ENCODE measurements at regions not wholly inside any gene's neighbourhood (a gene's known extent, or its start where the extent isn't known, plus 50 kb on each side); places are given as distances from the start of the nearest gene placed in this dataset.

- DNase-seq: no peak
Observed at GRCh38 chr4:56286763-56287162, 100.5 kb downstream of the AASDH start.

- DNase-seq: no peak
Observed at GRCh38 chr4:56283375-56283774, 103.9 kb downstream of the AASDH start.

GRCh38 chr4:56282004-56282403 lies 105.3 kb downstream of the AASDH start:
- no peak for DNase-seq

- no peak for DNase-seq
Observed at GRCh38 chr4:56276547-56276946, 110.7 kb downstream of the AASDH start.

- DNase-seq: no peak
Observed at GRCh38 chr4:56273391-56273790, 113.9 kb downstream of the AASDH start.

- DNase-seq: no peak
Observed at GRCh38 chr4:56272927-56273326, 114.4 kb downstream of the AASDH start.

- DNase-seq: no peak
Observed at GRCh38 chr4:56272003-56272402, 115.3 kb downstream of the AASDH start.

GRCh38 chr4:56271131-56271530 lies 116.2 kb downstream of the AASDH start:
- no peak for DNase-seq

GRCh38 chr4:56267558-56267957 lies 119.7 kb downstream of the AASDH start:
- no peak for DNase-seq

- DNase-seq: no peak
Observed at GRCh38 chr4:56264873-56265272, 122.4 kb downstream of the AASDH start.

GRCh38 chr4:56261027-56261426 lies 126.3 kb downstream of the AASDH start:
- DNase-seq: peak; percentile 67

GRCh38 chr4:56260320-56260719 lies 127.0 kb downstream of the AASDH start:
- no peak for DNase-seq

GRCh38 chr4:56259655-56260054 lies 127.6 kb downstream of the AASDH start:
- no peak for DNase-seq

GRCh38 chr4:56255820-56256219 lies 131.5 kb downstream of the AASDH start:
- no peak for DNase-seq

GRCh38 chr4:56253666-56254305 lies 133.5 kb downstream of the AASDH start:
- no peak for DNase-seq

GRCh38 chr4:56252561-56253152 lies 134.6 kb downstream of the AASDH start:
- DNase-seq: no peak

GRCh38 chr4:56251556-56251955 lies 135.7 kb downstream of the AASDH start:
- no peak for DNase-seq

- no peak for DNase-seq
Observed at GRCh38 chr4:56250776-56251175, 136.5 kb downstream of the AASDH start.

- DNase-seq: no peak
Observed at GRCh38 chr4:56247646-56248045, 139.6 kb downstream of the AASDH start.

GRCh38 chr4:56246233-56246610 lies 141.1 kb downstream of the AASDH start:
- DNase-seq: no peak

- DNase-seq: no peak
Observed at GRCh38 chr4:56245547-56246232, 141.6 kb downstream of the AASDH start.

- DNase-seq: no peak
Observed at GRCh38 chr4:56244681-56245080, 142.6 kb downstream of the AASDH start.

GRCh38 chr4:56243107-56243506 lies 144.2 kb downstream of the AASDH start:
- no peak for DNase-seq

- no peak for DNase-seq
Observed at GRCh38 chr4:56241500-56241899, 145.8 kb downstream of the AASDH start.
